ENCODE measurements at regions not wholly inside any gene's neighbourhood (a gene's known extent, or its start where the extent isn't known, plus 50 kb on each side); places are given as distances from the start of the nearest gene placed in this dataset.

GRCh38 chr2:2859164-2859563, 518.5 kb downstream of the EIPR1 start:
- Histone ChIP-seq H3K4ac (ENCODE audit: low read depth, low read length) (no peak overlapping the region), H3K9me1 (ENCODE audit: insufficient read depth, low read length) (no peaks in the 10 kb centered on the region), H2BK20ac (ENCODE audit: low read depth, low read length) (no peak overlapping the region), H2BK5ac (ENCODE audit: low read depth, low read length, poor library complexity, severe bottlenecking) (no peak overlapping the region), H4K8ac (ENCODE audit: low read depth in 2 of 2, low read length in 2 of 2) (no peak overlapping the region), H2AK9ac (replicated peaks; ENCODE audit: low read depth, low read length, poor library complexity) (no peak overlapping the region), H2BK15ac (ENCODE audit: low read depth, low read length) (no peak overlapping the region), H2AFZ (replicated peaks; ENCODE audit: low read length, poor library complexity) (no peak overlapping the region), H3K9me3 (ENCODE audit: control insufficient read depth, insufficient read depth, low read length) (peaks cover 42% of the 10 kb centered on the region), H3K36me3 (ENCODE audit: control insufficient read depth, insufficient read depth, low read length) (no peaks in the 10 kb centered on the region), H3K56ac (ENCODE audit: extremely low read depth, insufficient read depth, low read length) (no peak overlapping the region), H3K27ac (ENCODE audit: insufficient read depth, low read length) (no peak overlapping the region), H4K91ac (ENCODE audit: insufficient read depth, low read depth, low read length) (no peak overlapping the region), H3K4me1 (ENCODE audit: control insufficient read depth, insufficient read depth, low read length) (no peaks in the 10 kb centered on the region), H3K9ac (ENCODE audit: low read depth, low read length) (no peak overlapping the region), H3K14ac (replicated peaks; ENCODE audit: low read depth, low read length) (no peak overlapping the region), H4K5ac (ENCODE audit: low read depth, low read length) (no peak overlapping the region), H3K27me3 (ENCODE audit: control insufficient read depth, insufficient read depth, low read length) (no peaks in the 10 kb centered on the region), H3K79me1 (ENCODE audit: low read depth in 1 of 2, low read length in 2 of 2) (no peaks in the 10 kb centered on the region), H3K4me3 (ENCODE audit: insufficient read depth, low read depth, low read length) (no peak overlapping the region), H2BK120ac (ENCODE audit: low read depth, low read length) (no peak overlapping the region), H3K23ac (ENCODE audit: low read depth, low read length) (no peak overlapping the region), H3K18ac (ENCODE audit: low read depth, low read length) (no peak overlapping the region), H3K4me2 (ENCODE audit: low read depth, low read length) (no peak overlapping the region), H2AK5ac (ENCODE audit: low read depth, low read length) (no peak overlapping the region), H4K20me1 (ENCODE audit: insufficient read depth, low read length) (no peaks in the 10 kb centered on the region)
- BruUV-seq (replicated peaks), result no TSS peak
- no peak for TF ChIP-seq ELK1 (IDR thresholded peaks at IDR 0.05; ENCODE audit: borderline replicate concordance, low read depth, low read length)
- no peak for TF ChIP-seq USF2 (IDR thresholded peaks at IDR 0.05; ENCODE audit: low read depth, low read length)
- TF ChIP-seq RCOR1 (IDR thresholded peaks at IDR 0.05; ENCODE audit: insufficient replicate concordance, low read length), result no peak
- 82% methylated on average over 12 of the region's 15 CpGs; no CpG with 5 or more reads in 1 of the 2 experiments for WGBS, 2 experiments (ENCODE audit: extremely low coverage in 2 of 2, insufficient read length in 1 of 2)
- CTCF ChIA-PET, result no interaction called here
- no peak for ATAC-seq (ENCODE audit: low read depth)
- DNase-seq, result no peak
- dilution Hi-C loops (cut with HindIII; ENCODE audit: low sequenced_read_pairs, unreplicated experiment), result no loop called here
- intact Hi-C loops (cut with micrococcal nuclease), result no loop called here
- POLR2A ChIA-PET (ENCODE audit: unreplicated experiment), result no interaction called here
- in situ Hi-C loops (cut with MboI; ENCODE audit: low sequenced_read_pairs), result no loop called here
